NCI-H2107 (cell line): ENCODE measurements at regions not wholly inside any gene's neighbourhood (a gene's known extent, or its start where the extent isn't known, plus 50 kb on each side); places are given as distances from the start of the nearest gene placed in this dataset.
A peak's percentile ranks its signal among the peaks of the same experiment; 100 is the strongest.
"Not testable (repeated sequence)": the region's sequence is repeated elsewhere in the genome, so short reads cannot be mapped to it uniquely, and the experiment has no call there.

Experiments
- DNase-seq: peaks from one replicate; lab custom pipeline; 2025; lab: John Stamatoyannopoulos, UW

DNA sequence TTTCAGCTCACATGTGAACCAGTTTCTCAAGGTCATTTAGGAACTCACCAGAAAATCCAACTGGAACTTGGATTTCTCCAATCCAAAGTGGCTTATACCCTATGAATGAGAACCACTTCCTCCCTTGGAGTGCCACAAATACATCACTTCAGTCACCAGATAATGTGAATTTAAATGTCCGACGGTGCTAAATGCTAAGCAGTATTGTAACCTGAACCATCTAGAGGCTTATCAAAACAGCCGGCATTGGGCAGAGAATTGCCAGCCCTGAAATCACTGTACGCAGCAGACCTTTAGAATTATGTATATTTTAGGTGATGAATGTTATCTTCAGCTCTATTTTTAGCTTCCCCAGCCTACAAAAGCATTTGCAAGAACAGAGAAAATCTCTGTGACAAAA is 76.8 kb upstream of the COX20 start:
- peak; percentile 39 for DNase-seq

DNA sequence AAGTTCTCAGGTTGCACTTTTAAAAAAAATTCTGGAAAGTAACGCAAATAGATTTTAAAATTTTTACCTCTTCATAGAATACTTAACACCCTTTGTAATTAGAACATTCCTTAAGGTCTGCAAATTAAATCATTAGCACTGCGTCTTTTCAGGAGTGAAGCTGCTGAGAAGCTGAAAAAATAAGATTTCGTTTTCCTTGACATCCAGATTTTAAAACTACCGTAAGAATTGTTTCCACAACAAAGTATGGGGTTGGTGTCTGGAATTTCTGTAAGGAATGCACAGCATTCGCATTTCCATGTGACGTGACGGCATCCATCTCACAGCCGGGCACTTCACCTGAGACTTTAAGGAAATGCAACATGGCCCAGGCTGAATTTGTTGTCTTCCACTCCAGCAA is 76.3 kb upstream of the COX20 start:
- DNase-seq = no peak

DNA sequence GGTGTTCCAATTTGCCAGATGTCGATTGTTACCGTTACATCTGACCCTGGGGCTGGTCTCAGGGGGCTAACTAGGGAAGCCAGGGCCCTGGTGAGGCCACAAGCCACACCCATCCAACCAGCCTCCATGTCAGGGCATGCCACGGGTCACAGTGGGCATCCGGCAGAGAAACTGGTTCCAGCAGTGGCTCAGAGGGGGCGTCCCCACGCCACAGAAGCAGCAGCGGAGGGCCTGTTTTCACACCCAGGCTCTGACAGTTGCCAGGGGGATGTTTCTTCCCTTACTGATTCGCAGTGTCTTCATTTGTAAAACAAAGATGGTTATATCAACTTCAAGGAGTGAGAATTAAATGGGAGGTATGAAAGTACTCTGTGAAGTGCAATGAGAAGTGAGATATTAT is 75.0 kb upstream of the COX20 start:
- no peak for DNase-seq

DNA sequence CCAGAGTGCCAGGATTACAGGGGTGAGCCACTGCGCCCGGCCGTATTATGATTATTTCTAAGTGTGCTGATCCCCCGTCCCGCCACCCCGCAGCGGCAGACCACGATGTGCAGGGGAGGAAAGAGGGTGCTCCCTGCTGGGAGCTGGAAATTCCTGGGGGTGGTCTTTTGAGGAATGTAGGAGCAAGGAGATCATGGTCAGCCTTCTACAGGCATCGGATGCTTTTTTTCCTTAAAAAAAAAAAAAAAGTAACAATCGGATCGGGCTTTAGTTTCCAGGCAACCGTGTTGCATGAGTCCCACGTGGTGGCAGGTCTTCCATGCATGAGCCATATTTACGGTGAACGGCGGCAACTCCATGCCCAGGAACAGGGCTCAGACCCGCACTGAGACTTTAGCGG is 74.2 kb upstream of the COX20 start:
- no peak for DNase-seq

DNA sequence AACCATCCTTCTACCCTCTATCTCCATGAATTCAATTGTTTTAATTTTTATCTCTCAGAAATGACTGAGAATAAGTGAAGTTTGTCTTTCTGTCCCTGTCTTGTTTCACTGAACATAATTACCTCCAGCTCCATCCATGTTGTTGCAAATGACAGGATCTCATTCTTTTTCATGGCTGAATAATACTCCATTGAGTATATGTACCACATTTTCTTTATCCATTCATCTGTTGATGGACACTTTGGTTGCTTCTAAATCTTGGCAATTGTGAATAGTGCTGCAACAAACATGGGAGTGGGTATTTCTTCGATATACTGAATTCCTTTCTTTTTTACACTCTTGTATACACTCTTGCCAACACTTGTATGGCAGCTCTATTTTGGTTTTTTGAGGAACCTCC is 72.8 kb upstream of the COX20 start:
- no peak for DNase-seq

DNA sequence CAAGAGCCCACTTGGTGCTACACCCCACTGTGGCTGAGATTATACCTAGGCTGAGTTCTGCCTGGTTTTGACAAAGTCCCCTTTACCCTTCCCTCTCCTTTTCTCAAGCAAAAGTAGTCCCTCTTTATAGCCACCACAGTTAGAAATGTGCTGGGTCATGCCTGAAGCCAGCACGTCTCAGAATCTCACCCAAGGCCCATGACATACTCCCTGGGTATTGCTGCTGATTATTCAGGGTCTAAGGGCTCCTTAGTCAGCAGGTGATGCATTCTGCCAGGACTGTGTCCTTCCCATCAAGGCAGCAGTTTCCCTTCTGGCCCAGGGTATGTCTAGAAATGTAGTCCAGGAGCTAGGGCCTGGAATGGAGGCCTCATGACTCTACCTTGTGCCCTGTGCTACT is 67.3 kb upstream of the COX20 start:
- no peak for DNase-seq

DNA sequence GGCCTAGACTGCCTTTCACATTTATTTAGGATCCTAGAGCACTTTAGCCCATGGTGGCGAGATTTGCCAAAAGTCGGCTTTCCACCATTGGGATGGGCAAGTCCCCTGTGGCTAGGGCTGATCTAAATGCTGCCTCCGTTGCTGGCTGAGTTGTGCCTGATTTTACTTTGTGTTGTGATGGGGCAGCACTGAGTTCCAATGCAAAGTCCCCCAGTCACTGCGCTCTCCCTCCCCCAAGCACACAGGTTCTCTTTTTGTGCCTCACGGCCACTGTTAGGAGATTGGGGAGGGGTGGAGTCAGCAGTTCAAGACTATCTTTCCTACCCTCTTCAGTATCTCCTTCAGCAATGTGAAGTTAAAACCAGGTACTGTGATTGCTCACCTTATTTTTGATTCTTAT is 66.7 kb upstream of the COX20 start:
- no peak for DNase-seq

DNA sequence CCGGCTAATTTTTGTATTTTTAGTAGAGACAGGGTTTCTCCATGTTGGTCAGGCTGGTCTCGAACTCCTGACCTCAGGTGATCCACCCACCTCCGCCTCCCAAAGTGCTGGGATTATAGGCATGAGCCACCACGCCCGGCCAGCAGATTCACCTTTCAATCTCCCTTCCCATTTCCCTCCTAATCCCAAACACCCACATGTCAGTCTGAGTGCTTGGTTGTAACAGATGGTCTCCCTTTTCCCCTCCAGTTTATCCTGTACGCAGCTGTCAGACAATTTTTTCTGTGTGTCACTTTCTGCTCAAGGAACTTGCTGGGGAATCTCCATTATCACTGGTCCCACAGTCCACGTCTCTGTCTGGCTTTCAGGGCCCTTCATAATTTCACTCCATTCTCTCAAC is 64.9 kb upstream of the COX20 start:
- not testable (repeated sequence) for DNase-seq

DNA sequence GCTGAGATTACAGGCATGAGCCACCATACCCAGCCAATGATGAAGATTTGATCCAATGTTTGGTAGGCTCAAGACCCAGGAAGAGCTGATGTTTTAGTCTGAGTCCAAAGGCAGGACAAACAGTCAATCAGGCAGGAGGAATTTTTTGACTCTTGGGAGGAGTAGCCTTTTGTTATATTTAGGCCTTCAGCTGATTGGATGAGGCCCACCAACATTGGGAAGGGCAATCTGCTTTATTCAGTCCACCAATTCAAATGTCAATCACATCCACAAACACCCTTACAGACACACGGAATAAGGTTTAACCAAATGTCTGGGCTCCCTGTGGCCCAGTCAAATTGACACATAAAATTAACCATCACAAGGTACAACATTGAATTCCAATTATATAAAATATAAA is 61.9 kb upstream of the COX20 start:
- DNase-seq = no peak

DNA sequence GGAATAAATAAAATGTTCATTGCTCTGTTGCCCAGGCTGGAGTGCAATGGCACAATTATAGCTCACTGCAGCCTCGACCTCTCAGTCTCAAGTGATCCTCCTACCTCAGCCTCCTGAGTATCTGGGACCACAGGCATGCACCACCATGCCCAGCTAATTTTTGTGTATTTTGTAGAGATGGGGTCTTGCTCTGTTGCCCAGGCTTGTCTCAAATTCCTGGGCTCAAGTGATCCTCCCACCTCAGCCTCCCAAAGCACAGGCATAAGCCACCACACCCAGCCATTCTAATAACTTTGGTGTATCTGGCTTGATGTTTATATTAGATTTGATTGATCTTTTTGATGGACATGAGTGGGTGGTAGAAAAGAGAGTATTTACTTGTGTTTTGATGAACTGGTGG is 58.7 kb upstream of the COX20 start:
- DNase-seq = not testable (repeated sequence)

DNA sequence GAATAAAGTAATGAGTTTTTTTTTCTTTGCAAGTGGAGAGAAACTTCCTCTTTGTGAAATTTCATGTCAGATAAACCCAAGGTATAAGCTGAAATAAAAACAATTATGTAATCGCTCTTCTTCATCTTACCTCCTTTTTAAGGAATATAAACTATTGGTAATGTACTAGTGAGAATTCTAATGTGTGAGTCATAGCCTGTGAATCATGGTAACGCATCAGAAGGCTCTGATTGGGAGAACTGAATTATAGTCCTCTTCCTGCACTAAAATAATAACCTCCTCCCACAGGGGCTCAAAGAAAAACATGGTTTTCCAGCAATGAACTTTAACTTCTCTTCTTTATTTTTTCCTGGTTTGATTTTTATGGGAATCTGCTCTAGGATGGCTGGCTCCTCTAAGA is 57.1 kb upstream of the COX20 start:
- no peak for DNase-seq

DNA sequence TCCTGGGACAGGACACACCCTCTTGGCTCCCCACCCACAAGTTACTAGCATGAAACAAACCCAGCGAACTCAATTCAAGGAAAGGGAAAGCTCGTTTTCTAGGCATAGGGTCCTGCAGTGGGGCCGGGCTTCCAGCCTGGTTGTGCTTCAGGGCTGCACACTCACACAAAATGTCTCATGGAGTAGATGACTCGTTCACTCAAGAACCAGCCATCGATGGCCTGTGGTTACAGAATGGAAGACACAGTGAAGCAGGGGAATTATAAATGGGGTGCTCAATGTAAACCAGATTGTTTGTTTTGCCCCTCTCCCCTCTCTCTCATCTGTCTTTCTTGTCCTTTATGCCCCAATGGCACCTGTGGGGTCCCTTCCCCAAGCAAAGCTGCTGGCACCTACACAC is 56.0 kb upstream of the COX20 start:
- no peak for DNase-seq

DNA sequence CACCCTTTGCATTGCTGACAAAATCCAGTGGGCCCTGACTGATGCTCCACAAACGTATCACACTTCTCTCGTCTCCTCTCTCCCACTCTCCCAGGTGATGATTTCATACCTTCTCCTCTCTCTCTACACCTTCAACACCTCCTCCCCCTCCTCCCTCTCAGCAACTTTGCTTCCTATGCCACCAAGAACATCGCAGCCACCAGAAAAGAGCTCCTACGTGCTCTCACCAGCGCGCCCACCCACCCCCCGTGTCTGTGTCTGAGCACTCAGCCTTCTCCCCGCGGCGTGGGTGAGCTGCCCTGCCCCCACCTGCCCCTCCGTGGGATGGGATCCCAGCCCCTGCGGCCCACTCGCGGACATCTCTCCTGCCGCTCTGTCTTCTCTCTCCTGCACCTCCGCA is 55.1 kb upstream of the COX20 start:
- no peak for DNase-seq

DNA sequence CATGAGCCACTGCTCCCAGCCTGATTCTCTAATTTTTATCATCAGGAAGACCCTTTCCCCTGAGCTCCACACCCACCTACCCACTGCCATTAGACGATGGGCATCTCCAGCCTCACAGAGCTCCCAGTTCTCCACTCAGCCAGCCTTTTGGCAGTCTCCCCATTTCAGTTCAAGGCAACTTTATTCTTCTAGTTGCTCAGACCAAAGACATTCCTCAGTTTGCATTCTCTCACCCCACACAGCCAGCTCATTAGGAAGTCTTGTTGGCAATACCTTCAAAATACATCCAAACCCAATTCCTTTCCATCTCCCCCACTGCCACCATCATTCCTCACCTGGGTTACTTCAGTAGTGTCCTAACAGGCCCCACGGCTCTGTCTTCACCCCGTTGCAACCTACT is 53.4 kb upstream of the COX20 start:
- DNase-seq = no peak

DNA sequence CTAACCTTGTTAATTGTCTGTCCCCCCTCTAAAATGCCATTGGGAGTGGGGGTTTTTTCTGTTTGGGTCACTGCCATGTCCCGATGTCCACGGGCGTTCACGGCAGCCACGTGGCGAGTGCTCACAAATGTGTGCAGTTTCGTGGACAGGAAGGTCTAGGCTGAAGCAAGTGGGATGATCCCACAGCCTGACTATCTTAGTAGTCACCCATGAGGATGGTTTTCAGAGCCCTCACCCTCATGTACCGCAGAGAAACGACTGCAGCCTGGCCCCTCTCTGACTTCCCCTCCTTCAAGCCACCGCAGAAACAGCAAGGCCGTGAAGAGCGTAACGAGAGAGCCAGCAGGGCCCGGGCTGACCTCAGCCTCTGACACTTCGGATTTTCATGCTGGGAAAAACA is 52.3 kb upstream of the COX20 start:
- no peak for DNase-seq
